ENCODE measurements at regions not wholly inside any gene's neighbourhood (a gene's known extent, or its start where the extent isn't known, plus 50 kb on each side); places are given as distances from the start of the nearest gene placed in this dataset.

GRCh38 chr3:186411994-186412393 is 50.0 kb upstream of the DGKG start:
- no peak overlapping the region for H3K4me3 ChIP-seq (ENCODE audit: low read depth, low read length)
- TF ChIP-seq CTCF (IDR thresholded peaks at IDR 0.05; ENCODE audit: borderline replicate concordance, insufficient read depth, low read depth, low read length), result no peak
